CD4-positive, alpha-beta memory T cell (primary cell): ENCODE measurements at regions not wholly inside any gene's neighbourhood (a gene's known extent, or its start where the extent isn't known, plus 50 kb on each side); places are given as distances from the start of the nearest gene placed in this dataset.
"Not testable (repeated sequence)": the region's sequence is repeated elsewhere in the genome, so short reads cannot be mapped to it uniquely, and the experiment has no call there.

Experiments used
- CTCF ChIA-PET: fragments of 350-600 bp; sonication (Branson Sonifier 250); formaldehyde crosslinking; loops from one replicate; lab custom pipeline; 2021; ENCODE audit warnings: inconsistent platforms; ENCODE audit not compliant: partially characterized antibody; lab: Charles Lee
- POLR2A ChIA-PET: fragments of 350-600 bp; sonication (Branson Sonifier 250); formaldehyde crosslinking; loops from one replicate; lab custom pipeline; 2021; ENCODE audit not compliant: partially characterized antibody; lab: Charles Lee
- DNase-seq, 5 donors: peaks; one replicate each; pipeline versions ENCODE4 v3.0.0 to v3.0.0-alpha.2; 2020 to 2022; ENCODE audit warnings: mixed read lengths in 1 of 5
- H3K27ac ChIP-seq: one replicate; pipeline ENCODE4 v1.7.0; 2013; ENCODE audit warnings: low read depth, low read length
- H3K27me3 ChIP-seq: 2 replicates; pipeline ENCODE4 v1.7.0; 2013; ENCODE audit warnings: mild to moderate bottlenecking, low read length, moderate library complexity; ENCODE audit not compliant: insufficient read depth
- H3K36me3 ChIP-seq: 2 replicates; pipeline ENCODE4 v1.7.0; 2013; ENCODE audit warnings: mild to moderate bottlenecking, low read length, moderate library complexity; ENCODE audit not compliant: insufficient read depth
- H3K4me1 ChIP-seq: 2 replicates; pipeline ENCODE4 v1.7.0; 2013; ENCODE audit warnings: mild to moderate bottlenecking, low read length, moderate library complexity; ENCODE audit not compliant: insufficient read depth
- H3K4me3 ChIP-seq, 2 donors: one replicate each; pipeline ENCODE4 v1.7.0; 2013; ENCODE audit warnings: low read length in 2 of 2, mild to moderate bottlenecking in 1 of 2
- H3K9me3 ChIP-seq, 2 donors: one replicate each; pipeline ENCODE4 v1.7.0; 2013; ENCODE audit warnings: low read length in 2 of 2, control low read depth in 1 of 2; ENCODE audit not compliant: control insufficient read depth in 1 of 2
- H3K27ac Mint-ChIP-seq, 7 donors: one replicate each; pipeline ENCODE4 v1.8.0; 2020 to 2021; ENCODE audit warnings: mixed read lengths in 7 of 7, mild to moderate bottlenecking in 6 of 7, inconsistent platforms in 3 of 7, moderate library complexity in 3 of 7
- H3K27me3 Mint-ChIP-seq, 2 donors: one replicate each; pipeline ENCODE4 v1.8.0; 2020 to 2021; ENCODE audit warnings: mixed read lengths in 2 of 2
- H3K36me3 Mint-ChIP-seq, 2 donors: one replicate each; pipeline ENCODE4 v1.8.0; 2020 to 2021; ENCODE audit warnings: mixed read lengths in 2 of 2, inconsistent platforms in 1 of 2, mild to moderate bottlenecking in 1 of 2
- H3K4me1 Mint-ChIP-seq, 4 donors: one replicate each; pipeline ENCODE4 v1.8.0; 2020 to 2021; ENCODE audit warnings: mixed read lengths in 4 of 4, mild to moderate bottlenecking in 1 of 4
- H3K4me3 Mint-ChIP-seq, 8 donors: one replicate each; pipeline ENCODE4 v1.8.0; 2020 to 2021; ENCODE audit warnings: mixed read lengths in 8 of 8, mild to moderate bottlenecking in 7 of 8, moderate library complexity in 6 of 8, inconsistent platforms in 3 of 8
- H3K9me3 Mint-ChIP-seq, 8 donors: one replicate each; pipeline ENCODE4 v1.8.0; 2020 to 2021; ENCODE audit warnings: mixed read lengths in 8 of 8, mild to moderate bottlenecking in 5 of 8, inconsistent platforms in 3 of 8, moderate library complexity in 1 of 8
- intact Hi-C: fragments of 100-400 bp; cut with micrococcal nuclease; formaldehyde crosslinking; loops from one replicate; pipeline ENCODE4 v1.15.1; 2023

DNA sequence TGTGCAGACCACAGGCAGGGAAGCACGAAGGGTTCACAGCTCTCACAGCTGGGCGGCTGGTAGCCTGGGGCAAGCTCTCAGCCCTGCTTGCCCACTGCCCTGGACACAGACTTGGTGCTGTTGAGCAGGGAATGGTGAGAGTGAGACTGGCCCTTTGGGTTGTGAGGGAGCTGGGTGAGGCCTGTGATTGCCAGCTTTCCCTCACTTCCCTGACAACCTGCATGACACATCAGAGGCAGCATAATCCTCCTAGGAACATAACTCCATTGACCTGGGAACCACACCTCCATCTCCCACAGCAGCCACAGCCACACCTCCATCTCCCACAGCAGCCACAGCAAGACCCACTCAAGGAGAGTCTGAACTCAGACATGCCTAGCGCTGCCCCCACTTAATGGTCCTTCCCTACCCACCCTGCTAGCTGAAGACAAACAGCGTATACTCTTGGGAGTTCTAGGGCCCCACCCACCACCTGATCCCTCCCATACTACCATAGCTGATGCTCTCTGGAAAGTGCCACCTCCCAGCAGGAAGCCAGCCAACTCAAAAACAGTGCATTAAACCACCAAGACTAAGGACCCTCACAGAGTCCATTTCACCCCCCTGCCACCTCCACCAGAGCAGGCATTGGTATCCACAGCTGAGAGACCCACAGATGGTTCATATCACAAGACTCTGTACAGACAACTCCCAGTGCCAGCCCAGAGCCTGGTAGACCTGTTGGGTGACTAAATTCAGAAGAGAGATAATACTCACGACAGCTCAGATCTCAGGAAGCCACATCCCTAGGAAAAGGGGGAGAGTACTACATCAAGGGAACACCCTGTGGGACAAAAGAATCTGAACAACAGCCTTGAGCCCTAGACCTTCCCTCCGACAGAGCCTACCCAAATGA, 60.2 kb upstream of the PRSS3 start:
- H3K27ac ChIP-seq, H3K27me3 ChIP-seq, H3K36me3 Mint-ChIP-seq, H3K4me1 ChIP-seq, intact Hi-C loops, H3K4me3 Mint-ChIP-seq, H3K27ac Mint-ChIP-seq, DNase-seq, H3K4me1 Mint-ChIP-seq, H3K9me3 ChIP-seq, POLR2A ChIA-PET, H3K4me3 ChIP-seq, H3K36me3 ChIP-seq: not testable (repeated sequence)
- Mint-ChIP-seq H3K9me3 (peaks cover 3 to 18% (median 15%) of the 10 kb centered on the region in 8 donors), H3K27me3 (peaks cover 19 to 34% of the 10 kb centered on the region in 2 donors)
- CTCF ChIA-PET, result interaction anchor here (1.0 to 2.4 kb wide), 2 partner anchors 14 to 43 kb away, joined by 3 to 9 read pairs; no protein-coding TSS in a partner anchor

GRCh38 chr9:33737811-33738606, 57.4 kb upstream of the PRSS3 start:
- Mint-ChIP-seq H3K4me1 (no peaks in the 10 kb centered on the region), H3K4me3 (no peak overlapping the region), H3K9me3 (peaks cover 3 to 26% (median 19%) of the 10 kb centered on the region in 8 donors), H3K27ac (no peak overlapping the region), H3K27me3 (peaks cover 13 to 25% of the 10 kb centered on the region in 2 donors), H3K36me3 (peaks cover 0 to 2% of the 10 kb centered on the region in 2 donors)
- Histone ChIP-seq H3K9me3 (no peaks in the 10 kb centered on the region), H3K27ac (no peak overlapping the region), H3K36me3 (no peaks in the 10 kb centered on the region), H3K4me1 (no peaks in the 10 kb centered on the region), H3K4me3 (no peak overlapping the region), H3K27me3 (no peaks in the 10 kb centered on the region)
- DNase-seq, result no peak
- POLR2A ChIA-PET, result no interaction called here
- CTCF ChIA-PET, result interaction anchor here (1.1 kb wide), 1 partner anchor 41 kb away, joined by 4 read pairs; no protein-coding TSS in a partner anchor
- intact Hi-C loops, result no loop called here

DNA sequence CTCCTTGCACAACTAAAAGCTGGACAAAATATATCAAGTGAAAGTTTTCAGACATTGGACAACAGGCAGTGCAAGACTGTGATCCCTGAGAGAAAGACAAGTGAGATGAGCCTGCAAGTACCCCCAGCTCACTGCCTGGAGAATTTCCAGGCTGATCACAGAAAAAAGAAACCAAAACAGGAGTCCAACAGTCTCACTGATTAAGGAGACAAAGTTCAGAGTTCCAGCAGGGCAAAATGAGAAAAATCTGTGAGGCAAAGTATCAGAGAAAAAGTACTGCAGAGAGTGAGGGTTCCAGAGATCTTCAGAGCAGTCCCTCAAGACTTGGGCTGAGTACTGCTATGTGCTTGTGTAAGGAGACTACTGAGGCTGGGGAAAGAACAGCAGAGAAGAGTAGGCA, 56.0 kb upstream of the PRSS3 start:
- H3K36me3 Mint-ChIP-seq, result peaks cover 0 to 2% of the 10 kb centered on the region in 2 donors
- H3K4me3 Mint-ChIP-seq, result no peak overlapping the region
- DNase-seq, result no peak
- ChIA-PET POLR2A (no interaction called here), CTCF (interaction anchor here (0.8 to 1.1 kb wide), 3 partner anchors 12 to 40 kb away, joined by 3 to 4 read pairs (median 3); no protein-coding TSS in a partner anchor)
- intact Hi-C loops, result no loop called here
- H3K27ac Mint-ChIP-seq, result no peak overlapping the region
- no peaks in the 10 kb centered on the region for H3K27me3 ChIP-seq
- H3K4me3 ChIP-seq, result no peak overlapping the region
- H3K36me3 ChIP-seq, result no peaks in the 10 kb centered on the region
- no peak overlapping the region for H3K27ac ChIP-seq
- H3K27me3 Mint-ChIP-seq, result peaks cover 8 to 25% of the 10 kb centered on the region in 2 donors
- H3K9me3 Mint-ChIP-seq, result peaks cover 3 to 33% (median 24%) of the 10 kb centered on the region in 8 donors
- no peaks in the 10 kb centered on the region for H3K4me1 ChIP-seq
- H3K9me3 ChIP-seq, result no peaks in the 10 kb centered on the region
- no peaks in the 10 kb centered on the region for H3K4me1 Mint-ChIP-seq

- intact Hi-C loops, result no loop called here
These were observed 55.3 kb upstream of the PRSS3 start for GRCh38 chr9:33740075-33740474.

DNA sequence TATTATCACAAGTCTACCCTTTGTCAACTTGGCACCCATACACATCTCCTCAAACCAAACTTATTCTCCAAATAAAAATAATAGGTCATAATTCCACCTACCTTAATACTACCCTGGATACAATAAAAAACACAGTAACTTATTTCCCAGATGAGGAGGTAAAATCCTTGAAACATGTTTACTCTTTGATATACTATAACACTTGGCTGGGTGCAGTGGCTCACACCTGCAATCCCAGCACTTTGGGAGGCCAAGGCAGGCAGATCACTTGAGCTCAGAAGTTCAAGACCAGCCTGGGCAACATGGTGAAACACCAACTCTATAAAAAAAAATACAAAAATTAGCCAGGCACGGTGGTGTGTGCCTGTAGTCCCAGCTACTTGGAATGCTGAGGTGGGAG, 54.4 kb upstream of the PRSS3 start:
- H3K36me3 Mint-ChIP-seq, H3K4me3 Mint-ChIP-seq, H3K27me3 ChIP-seq, H3K4me3 ChIP-seq, H3K4me1 Mint-ChIP-seq, POLR2A ChIA-PET, H3K27ac ChIP-seq, intact Hi-C loops, H3K27ac Mint-ChIP-seq, DNase-seq, H3K36me3 ChIP-seq, H3K4me1 ChIP-seq, H3K9me3 ChIP-seq: not testable (repeated sequence)
- Mint-ChIP-seq H3K27me3 (peaks cover 10 to 22% of the 10 kb centered on the region in 2 donors), H3K9me3 (peaks cover 3 to 33% (median 24%) of the 10 kb centered on the region in 8 donors)
- CTCF ChIA-PET, result interaction anchor here (1.6 kb wide), 1 partner anchor 11 kb away, joined by 3 read pairs; no protein-coding TSS in a partner anchor

More at GRCh38 chr9:33740075-33740474, 55.3 kb upstream of the PRSS3 start:
- H3K9me3 ChIP-seq, result no peaks in the 10 kb centered on the region
- no peaks in the 10 kb centered on the region for H3K27me3 ChIP-seq
- no peak for DNase-seq
- no peak overlapping the region for H3K4me3 Mint-ChIP-seq
- no peaks in the 10 kb centered on the region for H3K36me3 ChIP-seq
- H3K27ac ChIP-seq, result no peak overlapping the region
- CTCF ChIA-PET, result interaction anchor here (1.6 kb wide), 1 partner anchor 10 kb away, joined by 3 read pairs; no protein-coding TSS in a partner anchor
- H3K9me3 Mint-ChIP-seq, result peaks cover 3 to 33% (median 24%) of the 10 kb centered on the region in 8 donors
- H3K4me1 ChIP-seq, result no peaks in the 10 kb centered on the region
- peaks cover 0 to 2% of the 10 kb centered on the region in 2 donors for H3K36me3 Mint-ChIP-seq
- H3K27ac Mint-ChIP-seq, result no peak overlapping the region
- POLR2A ChIA-PET, result no interaction called here
- peaks cover 6 to 23% of the 10 kb centered on the region in 2 donors for H3K27me3 Mint-ChIP-seq
- H3K4me3 ChIP-seq, result no peak overlapping the region
- H3K4me1 Mint-ChIP-seq, result no peaks in the 10 kb centered on the region

DNA sequence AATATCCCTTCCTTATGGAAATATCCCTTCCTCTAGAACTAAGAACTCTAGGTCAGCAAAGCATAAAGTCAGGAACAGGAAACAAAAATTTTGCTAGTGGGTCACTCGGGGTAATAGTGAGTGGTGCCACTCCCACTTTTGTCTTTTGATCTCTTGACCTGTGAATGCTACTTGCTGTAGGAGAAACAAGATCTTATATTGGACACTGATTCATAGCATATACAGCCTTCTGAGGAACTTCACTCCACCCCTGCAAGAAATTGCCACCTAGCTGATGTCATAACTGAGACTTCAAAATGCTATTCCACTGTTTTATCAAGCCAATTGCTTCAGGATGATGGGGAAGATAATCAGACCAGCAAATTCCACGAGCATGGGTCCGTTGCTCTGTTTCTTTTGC, 53.3 kb upstream of the PRSS3 start:
- Mint-ChIP-seq H3K27me3 (peaks cover 10 to 25% of the 10 kb centered on the region in 2 donors), H3K4me1 (no peaks in the 10 kb centered on the region), H3K4me3 (no peak overlapping the region), H3K9me3 (peaks cover 3 to 33% (median 22%) of the 10 kb centered on the region in 8 donors), H3K36me3 (peaks cover 0 to 2% of the 10 kb centered on the region in 2 donors), H3K27ac (no peak overlapping the region)
- intact Hi-C loops, result no loop called here
- H3K27ac ChIP-seq, result no peak overlapping the region
- H3K27me3 ChIP-seq, result no peaks in the 10 kb centered on the region
- POLR2A ChIA-PET, result no interaction called here
- CTCF ChIA-PET, result no interaction called here
- H3K36me3 ChIP-seq, result no peaks in the 10 kb centered on the region
- no peaks in the 10 kb centered on the region for H3K4me1 ChIP-seq
- no peak for DNase-seq
- no peak overlapping the region for H3K4me3 ChIP-seq
- no peaks in the 10 kb centered on the region for H3K9me3 ChIP-seq

DNA sequence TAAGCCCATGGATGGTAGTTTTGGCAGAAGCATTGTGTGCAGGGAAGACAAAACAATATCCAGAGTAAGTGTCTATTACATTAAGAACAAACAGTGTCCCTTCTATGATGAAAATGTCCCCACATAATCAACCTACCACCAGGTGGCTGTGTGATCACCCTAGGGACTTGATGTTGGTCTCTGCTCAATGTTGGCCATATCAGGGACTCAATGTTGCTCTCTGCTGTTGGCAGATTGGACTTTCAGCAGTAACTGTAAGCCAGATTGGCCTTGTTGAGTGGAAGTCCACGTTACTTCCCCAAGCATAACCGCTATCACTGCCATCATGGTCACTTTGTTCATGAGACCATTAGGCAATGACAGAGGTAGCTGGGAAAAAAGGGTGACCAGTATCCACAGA, 52.8 kb upstream of the PRSS3 start:
- H3K4me1 Mint-ChIP-seq, result no peaks in the 10 kb centered on the region
- peaks cover 3 to 33% (median 22%) of the 10 kb centered on the region in 8 donors for H3K9me3 Mint-ChIP-seq
- no peaks in the 10 kb centered on the region for H3K36me3 ChIP-seq
- no peak overlapping the region for H3K4me3 Mint-ChIP-seq
- no peaks in the 10 kb centered on the region for H3K4me1 ChIP-seq
- H3K9me3 ChIP-seq, result no peaks in the 10 kb centered on the region
- no peak overlapping the region for H3K27ac Mint-ChIP-seq
- H3K36me3 Mint-ChIP-seq, result peaks cover 0 to 2% of the 10 kb centered on the region in 2 donors
- CTCF ChIA-PET, result no interaction called here
- H3K27me3 Mint-ChIP-seq, result peaks cover 10 to 25% of the 10 kb centered on the region in 2 donors
- POLR2A ChIA-PET, result no interaction called here
- H3K4me3 ChIP-seq, result no peak overlapping the region
- intact Hi-C loops, result no loop called here
- DNase-seq, result no peak
- H3K27me3 ChIP-seq, result no peaks in the 10 kb centered on the region
- no peak overlapping the region for H3K27ac ChIP-seq
